Large intestine (tissue), 3 donors: ENCODE measurements at regions not wholly inside any gene's neighbourhood (a gene's known extent, or its start where the extent isn't known, plus 50 kb on each side); places are given as distances from the start of the nearest gene placed in this dataset.
"Not testable (repeated sequence)": the region's sequence is repeated elsewhere in the genome, so short reads cannot be mapped to it uniquely, and the experiment has no call there.

Source experiments
- DNase-seq, 2 donors: peaks; one replicate each; pipeline versions ENCODE4 v3.0.0 to v3.0.0-alpha.2; 2013
- H3K27ac ChIP-seq: one replicate; pipeline ENCODE4 v1.5.1; 2013; ENCODE audit warnings: low read length
- H3K27me3 ChIP-seq: 2 replicates; pipeline ENCODE4 v1.6.1; 2013; ENCODE audit warnings: low read length; ENCODE audit not compliant: control insufficient read depth, insufficient read depth
- H3K36me3 ChIP-seq: 2 replicates; pipeline ENCODE4 v1.6.1; 2013; ENCODE audit warnings: low read length; ENCODE audit not compliant: control insufficient read depth, insufficient read depth
- H3K4me1 ChIP-seq: one replicate; pipeline ENCODE4 v1.6.1; 2013; ENCODE audit warnings: low read length; ENCODE audit not compliant: control insufficient read depth, insufficient read depth
- H3K4me3 ChIP-seq: one replicate; pipeline ENCODE4 v1.5.1; 2013; ENCODE audit warnings: low read length
- H3K9me3 ChIP-seq: one replicate; pipeline ENCODE4 v1.6.1; 2013; ENCODE audit warnings: mild to moderate bottlenecking, low read depth, low read length, moderate library complexity; ENCODE audit not compliant: control insufficient read depth
- WGBS: methylation state at CpG from one replicate; pipeline ENCODE4 v1.1.5; 2013; ENCODE audit warnings: low lambda C conversion rate; ENCODE audit not compliant: insufficient coverage; 5-methylcytosine and 5-hydroxymethylcytosine counted together

- Histone ChIP-seq H3K27me3 (no peaks in the 10 kb centered on the region), H3K4me1 (no peaks in the 10 kb centered on the region), H3K27ac (no peak overlapping the region), H3K36me3 (no peaks in the 10 kb centered on the region), H3K9me3 (no peaks in the 10 kb centered on the region), H3K4me3 (no peak overlapping the region)
- DNase-seq: no peak
- 71% methylated on average over 1 of the region's 3 CpGs for WGBS
Measured at GRCh38 chr11:49499117-49499516, 290.7 kb upstream of the FOLH1 start.

GRCh38 chr11:49505231-49505630 lies 296.8 kb upstream of the FOLH1 start:
- H3K36me3 ChIP-seq: no peaks in the 10 kb centered on the region
- H3K4me3 ChIP-seq: no peak overlapping the region
- DNase-seq: no peak
- no peak overlapping the region for H3K27ac ChIP-seq
- no peaks in the 10 kb centered on the region for H3K27me3 ChIP-seq
- H3K4me1 ChIP-seq: no peaks in the 10 kb centered on the region
- no peaks in the 10 kb centered on the region for H3K9me3 ChIP-seq

GRCh38 chr11:49526240-49526829 lies 317.9 kb upstream of the FOLH1 start:
- H3K27me3 ChIP-seq, H3K9me3 ChIP-seq, H3K36me3 ChIP-seq, H3K4me1 ChIP-seq, H3K4me3 ChIP-seq, H3K27ac ChIP-seq: not testable (repeated sequence)
- DNase-seq: peak; percentile 1 to 10
- WGBS: no CpG with 5 or more reads among the region's 1 CpG

GRCh38 chr11:49533204-49533603 lies 324.8 kb upstream of the FOLH1 start:
- Histone ChIP-seq H3K36me3 (no peaks in the 10 kb centered on the region), H3K27me3 (no peaks in the 10 kb centered on the region), H3K4me1 (no peaks in the 10 kb centered on the region), H3K27ac (no peak overlapping the region), H3K9me3 (no peaks in the 10 kb centered on the region), H3K4me3 (no peak overlapping the region)
- no peak for DNase-seq

- H3K27me3 ChIP-seq, H3K4me3 ChIP-seq, H3K9me3 ChIP-seq, H3K27ac ChIP-seq, DNase-seq, H3K4me1 ChIP-seq, H3K36me3 ChIP-seq: not testable (repeated sequence)
- WGBS: 80% methylated on average over 1 of the region's 4 CpGs
Measured at GRCh38 chr11:49538927-49539326, 330.5 kb upstream of the FOLH1 start.

- DNase-seq, H3K27me3 ChIP-seq, H3K4me3 ChIP-seq, H3K36me3 ChIP-seq, H3K4me1 ChIP-seq, H3K9me3 ChIP-seq, H3K27ac ChIP-seq: not testable (repeated sequence)
- WGBS: no CpG with 5 or more reads among the region's 42 CpGs
Measured at GRCh38 chr11:49558261-49558847, 350.0 kb upstream of the FOLH1 start.

GRCh38 chr11:49560593-49560992 lies 352.2 kb upstream of the FOLH1 start:
- no CpG with 5 or more reads among the region's 13 CpGs for WGBS
- not testable (repeated sequence) for H3K4me3 ChIP-seq

GRCh38 chr11:49561240-49561880 lies 353.0 kb upstream of the FOLH1 start:
- not testable (repeated sequence) for DNase-seq, H3K9me3 ChIP-seq, H3K4me3 ChIP-seq, H3K36me3 ChIP-seq, H3K4me1 ChIP-seq, H3K27ac ChIP-seq, H3K27me3 ChIP-seq
- WGBS: no CpG with 5 or more reads among the region's 27 CpGs

More at GRCh38 chr11:49560593-49560992, 352.2 kb upstream of the FOLH1 start:
- not testable (repeated sequence) for H3K9me3 ChIP-seq, H3K27ac ChIP-seq, H3K4me1 ChIP-seq, H3K27me3 ChIP-seq, H3K36me3 ChIP-seq, DNase-seq

GRCh38 chr11:49562262-49562661 lies 353.9 kb upstream of the FOLH1 start:
- not testable (repeated sequence) for H3K4me3 ChIP-seq, H3K36me3 ChIP-seq, H3K27ac ChIP-seq, H3K4me1 ChIP-seq, H3K9me3 ChIP-seq, H3K27me3 ChIP-seq, DNase-seq
- WGBS: no CpG with 5 or more reads among the region's 5 CpGs

GRCh38 chr11:49579492-49579891 lies 371.1 kb upstream of the FOLH1 start:
- H3K4me1 ChIP-seq, H3K36me3 ChIP-seq, H3K4me3 ChIP-seq, H3K27me3 ChIP-seq, H3K9me3 ChIP-seq, DNase-seq, H3K27ac ChIP-seq: not testable (repeated sequence)
- no CpG with 5 or more reads among the region's 4 CpGs for WGBS

- H3K4me3 ChIP-seq, H3K9me3 ChIP-seq, H3K27ac ChIP-seq, H3K27me3 ChIP-seq, DNase-seq, H3K36me3 ChIP-seq, H3K4me1 ChIP-seq: not testable (repeated sequence)
- WGBS: no CpG with 5 or more reads among the region's 2 CpGs
Measured at GRCh38 chr11:49585495-49585894, 366.7 kb upstream of the OR4C13 start.
